GM19239 (cell line): ENCODE measurements at regions not wholly inside any gene's neighbourhood (a gene's known extent, or its start where the extent isn't known, plus 50 kb on each side); places are given as distances from the start of the nearest gene placed in this dataset.
"Not testable (repeated sequence)": the region's sequence is repeated elsewhere in the genome, so short reads cannot be mapped to it uniquely, and the experiment has no call there.

Experiments used
- DNase-seq: peaks from one replicate; pipeline ENCODE4 v3.0.0; 2011; ENCODE audit warnings: low spot score; ENCODE audit not compliant: insufficient read length
- FAIRE-seq: peaks from 2 replicates; lab custom pipeline; 2011; peaks lifted over from hg19 to GRCh38; lab: Jason Lieb, UNC

- FAIRE-seq: no peak
- no peak for DNase-seq
Observed at GRCh38 chr12:127579446-127579845, 687.5 kb upstream of the TMEM132C start.

- no peak for DNase-seq
- FAIRE-seq: no peak
Observed at GRCh38 chr12:127582074-127582473, 684.9 kb upstream of the TMEM132C start.

GRCh38 chr12:127583041-127583440, 683.9 kb upstream of the TMEM132C start:
- FAIRE-seq: no peak
- DNase-seq: no peak

- DNase-seq (no peak), FAIRE-seq (no peak)
Observed at GRCh38 chr12:127588249-127588648, 678.7 kb upstream of the TMEM132C start.

GRCh38 chr12:127589541-127589940, 677.4 kb upstream of the TMEM132C start:
- no peak for FAIRE-seq
- no peak for DNase-seq

- FAIRE-seq: no peak
- no peak for DNase-seq
Observed at GRCh38 chr12:127590868-127591267, 676.1 kb upstream of the TMEM132C start.

- FAIRE-seq (no peak), DNase-seq (no peak)
Observed at GRCh38 chr12:127592245-127592644, 674.7 kb upstream of the TMEM132C start.

GRCh38 chr12:127594351-127594970, 672.5 kb upstream of the TMEM132C start:
- no peak for FAIRE-seq

GRCh38 chr12:127595506-127595905, 671.5 kb upstream of the TMEM132C start:
- FAIRE-seq (no peak), DNase-seq (no peak)

More at GRCh38 chr12:127594351-127594970, 672.5 kb upstream of the TMEM132C start:
- DNase-seq: no peak

- no peak for FAIRE-seq
- no peak for DNase-seq
Observed at GRCh38 chr12:127596891-127597290, 670.1 kb upstream of the TMEM132C start.

- FAIRE-seq (no peak), DNase-seq (no peak)
Observed at GRCh38 chr12:127599436-127599835, 667.5 kb upstream of the TMEM132C start.

GRCh38 chr12:127600211-127600610, 666.8 kb upstream of the TMEM132C start:
- FAIRE-seq (no peak), DNase-seq (no peak)

GRCh38 chr12:127606476-127607015, 660.4 kb upstream of the TMEM132C start:
- DNase-seq (no peak), FAIRE-seq (no peak)

GRCh38 chr12:127607146-127607725, 659.7 kb upstream of the TMEM132C start:
- DNase-seq: no peak
- FAIRE-seq: no peak

- not testable (repeated sequence) for FAIRE-seq, DNase-seq
Observed at GRCh38 chr12:127608359-127608758, 658.6 kb upstream of the TMEM132C start.

- FAIRE-seq: no peak
- no peak for DNase-seq
Observed at GRCh38 chr12:127613056-127613455, 653.9 kb upstream of the TMEM132C start.

- FAIRE-seq (no peak), DNase-seq (no peak)
Observed at GRCh38 chr12:127619869-127620734, 646.9 kb upstream of the TMEM132C start.

GRCh38 chr12:127620735-127621355, 646.1 kb upstream of the TMEM132C start:
- no peak for FAIRE-seq
- no peak for DNase-seq

GRCh38 chr12:127621366-127621765, 645.6 kb upstream of the TMEM132C start:
- DNase-seq (no peak), FAIRE-seq (no peak)

- no peak for FAIRE-seq
- DNase-seq: no peak
Observed at GRCh38 chr12:127623362-127623761, 643.6 kb upstream of the TMEM132C start.
